Astrocyte of the hippocampus (primary cell): ENCODE measurements at regions not wholly inside any gene's neighbourhood (a gene's known extent, or its start where the extent isn't known, plus 50 kb on each side); places are given as distances from the start of the nearest gene placed in this dataset.
"Not testable (repeated sequence)": the region's sequence is repeated elsewhere in the genome, so short reads cannot be mapped to it uniquely, and the experiment has no call there.

Experiments
- DNase-seq: peaks from one replicate; pipeline ENCODE4 v3.0.0; 2011; ENCODE audit warnings: low read depth, low spot score

DNA sequence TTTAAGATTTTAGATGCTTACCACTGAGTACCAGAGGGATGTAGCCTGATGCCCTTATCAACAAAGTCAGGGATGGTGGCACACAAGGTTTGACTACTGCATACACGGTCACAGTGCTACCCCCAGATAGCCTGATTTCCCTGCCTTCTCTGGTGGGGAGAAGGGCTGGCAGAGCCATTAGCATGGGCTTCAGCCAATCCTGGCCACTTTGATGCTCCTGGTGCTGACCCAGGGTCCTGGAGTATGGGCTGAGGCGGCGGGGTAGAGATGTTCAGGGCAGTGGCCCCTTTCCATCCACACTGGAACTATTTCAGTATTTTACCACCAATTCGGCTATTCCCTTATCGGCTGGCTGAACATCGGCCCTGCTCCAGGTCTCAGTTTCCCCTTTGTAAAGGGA lies 83.2 kb downstream of the POTEB3 start:
- not testable (repeated sequence) for DNase-seq

GRCh38 chr15:21355944-21356343 lies 84.4 kb downstream of the POTEB3 start:
- not testable (repeated sequence) for DNase-seq

DNA sequence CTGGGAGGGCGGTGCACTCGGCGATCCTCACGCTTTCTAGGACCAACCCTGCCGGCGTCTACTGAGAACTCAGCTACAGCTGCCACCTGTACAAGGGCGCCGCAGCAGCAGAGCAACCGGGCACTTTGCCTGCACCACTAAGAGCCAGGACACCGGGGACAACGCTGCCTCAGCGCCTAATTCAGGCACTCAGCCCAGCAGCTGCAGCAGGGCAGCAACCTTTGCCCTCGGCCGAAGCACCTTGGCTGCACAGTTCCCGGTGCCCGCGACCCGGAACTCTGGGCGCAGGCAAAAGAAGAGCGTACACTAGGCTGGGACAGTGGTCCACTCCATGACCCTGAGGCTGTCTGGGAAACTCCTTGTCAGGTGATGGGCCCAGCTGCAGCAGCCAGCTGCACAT lies 85.7 kb downstream of the POTEB3 start:
- DNase-seq, result not testable (repeated sequence)

DNA sequence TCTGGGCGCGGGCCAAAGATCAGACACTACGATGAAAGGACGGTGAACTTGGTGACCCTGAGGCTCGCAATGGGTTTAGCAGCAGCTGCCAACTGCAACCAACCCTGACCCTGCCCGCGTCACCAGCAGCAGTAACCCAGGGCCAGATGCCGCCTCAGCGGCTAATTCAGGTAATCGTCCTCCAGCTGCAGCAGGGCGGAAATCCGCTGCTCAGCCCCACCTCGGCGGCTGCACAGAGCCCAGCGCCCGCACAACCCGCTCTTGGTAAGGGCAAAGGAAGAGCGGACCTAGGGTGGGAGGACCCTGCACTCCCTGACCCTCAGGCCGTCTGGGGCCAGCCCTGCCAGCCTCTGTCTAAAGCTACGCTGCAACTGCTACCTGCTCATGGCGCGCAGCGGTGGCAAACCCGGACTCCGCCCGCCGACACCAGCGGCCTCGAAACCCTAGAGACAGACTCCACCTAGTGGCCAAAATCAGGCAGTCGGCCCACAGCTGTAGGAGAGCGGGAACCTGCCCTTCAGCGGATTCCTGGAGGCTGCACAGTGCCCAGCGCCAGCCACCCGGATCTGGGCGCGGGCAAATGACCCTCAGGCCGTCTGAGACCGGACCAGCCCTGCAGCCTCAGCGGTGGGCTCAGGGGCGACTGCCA lies 87.5 kb downstream of the POTEB3 start:
- not testable (repeated sequence) for DNase-seq

DNA sequence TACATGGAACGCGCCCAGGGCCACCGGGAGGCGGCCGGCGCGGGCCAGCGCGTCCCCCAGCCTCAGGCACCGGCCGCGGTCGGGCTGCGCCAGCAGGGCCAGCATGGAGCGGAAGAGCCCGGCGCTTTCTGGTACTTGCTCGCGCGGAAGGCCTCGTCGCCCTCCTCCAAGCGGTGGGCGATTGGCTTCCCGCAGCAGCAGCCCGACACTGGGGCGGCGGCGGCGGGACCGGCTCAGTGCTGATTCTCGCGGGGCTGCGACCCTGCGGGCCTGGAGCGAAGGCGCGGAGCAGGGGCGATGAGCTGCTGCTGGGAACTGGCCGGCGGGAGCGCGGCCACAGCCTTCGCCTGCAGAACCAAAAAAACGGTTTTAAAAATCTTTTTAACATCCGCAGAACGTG lies 95.3 kb downstream of the POTEB3 start:
- DNase-seq, result peak; percentile 10

DNA sequence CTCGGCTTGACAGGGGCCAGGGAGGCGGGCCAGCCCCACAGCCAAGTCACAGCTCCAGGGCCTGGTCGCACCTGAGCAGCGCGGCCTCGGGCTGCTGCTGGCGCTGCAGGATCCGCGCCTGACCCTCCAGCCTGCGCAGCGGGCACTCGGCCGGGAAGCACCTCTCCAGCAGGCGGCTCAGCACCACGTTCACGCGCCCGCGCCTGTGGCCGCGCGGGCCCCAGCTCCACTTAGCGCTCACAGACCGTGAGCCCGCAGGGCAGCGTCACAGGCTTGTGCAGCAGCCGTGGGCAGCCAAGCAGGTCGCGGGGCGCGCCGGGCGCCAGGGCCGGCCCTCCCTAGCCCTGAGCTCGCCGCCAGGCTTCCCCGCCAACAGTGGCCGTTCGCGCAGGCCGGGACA lies 95.8 kb downstream of the POTEB3 start:
- not testable (repeated sequence) for DNase-seq

GRCh38 chr15:21337028-21337427 lies 103.3 kb downstream of the POTEB3 start:
- DNase-seq, result not testable (repeated sequence)

DNA sequence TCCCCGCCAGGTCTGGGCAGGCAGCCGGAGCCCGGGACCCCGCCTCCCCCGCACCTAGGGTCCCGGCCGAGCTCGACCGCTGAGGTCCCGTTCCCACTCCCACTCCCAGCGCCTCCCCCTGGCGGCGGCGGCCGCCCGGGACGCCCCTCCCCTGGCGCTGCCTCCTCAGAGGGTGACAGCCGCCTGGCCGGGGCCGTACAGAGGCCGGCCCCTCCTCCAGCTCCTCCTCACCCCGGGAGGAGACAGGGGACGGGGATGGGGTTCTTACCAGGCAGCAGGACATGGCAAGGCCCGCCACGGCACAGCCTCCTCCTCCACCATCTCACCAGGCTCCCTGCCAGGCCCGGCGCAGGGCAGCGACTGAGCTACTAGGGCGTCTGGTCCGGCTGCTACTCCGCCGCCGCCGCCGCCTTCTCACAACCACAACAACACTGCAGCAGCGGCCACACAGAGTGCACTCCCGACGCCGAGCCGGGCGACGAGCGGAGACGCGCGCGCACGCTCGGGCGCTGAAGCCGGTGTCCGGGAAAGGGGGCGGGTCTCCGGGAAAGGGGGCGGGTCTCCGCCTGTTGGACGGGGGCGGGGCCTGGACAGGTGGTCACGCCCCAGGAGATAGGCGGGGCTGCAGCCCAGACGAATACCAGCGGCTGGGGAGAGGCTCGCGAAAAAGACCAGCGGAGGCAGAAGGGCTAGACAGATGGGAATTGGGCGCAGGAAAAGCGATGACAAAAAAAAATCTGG lies 115.4 kb downstream of the POTEB3 start:
- DNase-seq, result not testable (repeated sequence)

DNA sequence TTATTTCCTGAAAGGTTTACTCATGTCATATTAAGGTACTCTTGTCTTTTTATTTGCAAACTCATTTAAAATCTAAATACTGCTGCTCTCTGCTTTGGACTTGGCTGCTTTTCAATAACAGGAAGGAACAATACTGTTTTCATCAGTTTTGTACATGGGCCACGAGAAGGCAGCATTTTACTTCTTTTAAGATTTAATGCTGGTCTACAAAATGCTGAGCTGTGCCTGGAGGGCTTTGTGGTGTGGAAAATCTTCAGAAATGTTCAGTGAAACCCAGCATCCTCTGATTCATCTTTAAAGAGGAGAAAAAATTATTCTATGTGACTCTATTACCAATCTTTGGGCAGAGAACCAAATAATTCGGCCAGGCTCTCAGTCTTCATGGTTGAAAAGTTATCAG lies 155.9 kb downstream of the POTEB3 start:
- not testable (repeated sequence) for DNase-seq

GRCh38 chr15:21283210-21283609 lies 157.1 kb downstream of the POTEB3 start:
- not testable (repeated sequence) for DNase-seq

GRCh38 chr15:21280272-21280671 lies 160.0 kb downstream of the POTEB3 start:
- DNase-seq, result not testable (repeated sequence)

- not testable (repeated sequence) for DNase-seq
These were observed 167.9 kb downstream of the POTEB3 start for GRCh38 chr15:21272176-21272982.

DNA sequence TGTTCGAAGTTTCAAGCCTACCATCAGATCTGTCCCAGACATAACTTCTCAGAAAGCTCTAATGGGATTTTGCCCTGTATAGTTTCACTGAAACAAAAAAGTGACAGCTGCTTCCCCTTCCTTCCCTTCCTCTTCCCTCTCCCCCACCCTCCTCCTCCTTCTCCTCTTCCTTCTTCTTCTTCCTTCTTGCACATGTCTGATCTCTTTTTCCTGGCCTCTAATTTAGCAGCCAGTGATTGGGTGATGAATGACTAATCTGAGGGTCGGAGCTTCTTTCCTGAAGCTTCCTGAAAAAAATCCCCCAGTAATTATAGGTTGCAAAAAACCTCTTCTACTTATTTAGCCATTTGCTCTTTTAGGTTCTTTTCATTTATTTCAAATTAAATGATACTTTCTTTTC lies 168.7 kb downstream of the POTEB3 start:
- no peak for DNase-seq

- no peak for DNase-seq
These were observed 169.8 kb downstream of the POTEB3 start for GRCh38 chr15:21270474-21270873.

DNA sequence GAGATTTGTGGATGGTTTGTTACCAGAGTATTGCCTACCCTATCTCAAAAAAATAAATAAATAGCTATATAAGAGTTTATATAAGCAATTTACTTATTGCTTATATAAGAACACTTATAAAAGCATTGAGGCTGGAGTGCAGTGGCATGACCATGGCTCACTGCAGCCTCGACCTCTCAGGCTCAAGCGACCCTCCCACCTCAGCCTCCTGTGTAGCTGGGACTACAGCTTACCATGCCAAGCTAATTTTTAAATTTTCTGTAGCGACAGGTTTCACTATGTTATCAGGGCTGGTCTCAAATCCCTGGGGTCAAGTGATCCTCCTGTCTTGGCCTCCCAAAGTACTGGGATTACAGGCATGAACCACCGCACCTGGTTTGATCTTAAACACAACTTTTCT lies 170.6 kb downstream of the POTEB3 start:
- not testable (repeated sequence) for DNase-seq

DNA sequence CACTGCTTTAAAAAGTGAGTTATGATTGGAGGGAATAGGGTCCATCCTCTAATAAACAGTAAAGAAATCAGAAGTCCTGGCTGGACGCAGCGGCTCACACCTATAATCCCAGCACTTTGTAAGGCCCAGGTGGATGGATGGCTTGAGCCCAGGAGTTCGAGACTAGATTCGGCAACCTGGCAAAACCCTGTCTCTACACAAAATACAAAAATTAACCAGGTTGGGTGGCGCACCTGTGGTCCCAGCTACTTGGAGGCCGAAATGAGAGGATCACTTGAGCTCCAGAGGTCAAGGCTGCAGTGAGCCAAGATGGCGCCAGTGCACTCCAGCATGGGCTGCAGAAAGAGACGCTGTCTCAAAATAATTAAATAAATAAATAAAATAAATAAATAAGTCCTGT lies 171.2 kb downstream of the POTEB3 start:
- no peak for DNase-seq

DNA sequence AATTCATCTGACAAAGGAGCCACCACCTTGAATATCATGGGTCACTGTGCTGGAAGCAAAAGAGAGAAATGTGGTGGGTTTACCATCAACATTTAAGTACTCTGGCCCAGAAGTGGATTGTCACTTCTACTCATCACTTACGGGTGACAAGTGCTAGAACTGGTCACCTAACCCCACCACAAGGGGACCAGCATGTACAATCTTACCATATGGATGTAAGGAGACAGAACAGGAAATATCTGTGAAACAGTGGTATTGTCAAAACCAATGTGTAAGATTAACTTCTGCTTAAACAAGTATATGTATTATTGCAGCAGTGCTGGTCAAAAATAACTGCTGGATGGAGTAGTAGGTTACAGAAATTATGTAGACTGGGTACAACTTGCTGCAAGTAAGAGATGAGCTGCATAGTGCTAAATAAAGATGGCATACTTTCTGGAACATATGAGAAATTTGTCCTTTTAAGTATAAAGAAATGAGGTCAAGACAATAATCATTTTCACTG lies 171.8 kb downstream of the POTEB3 start:
- no peak for DNase-seq

GRCh38 chr15:21267671-21268395 lies 172.5 kb downstream of the POTEB3 start:
- DNase-seq, result no peak

DNA sequence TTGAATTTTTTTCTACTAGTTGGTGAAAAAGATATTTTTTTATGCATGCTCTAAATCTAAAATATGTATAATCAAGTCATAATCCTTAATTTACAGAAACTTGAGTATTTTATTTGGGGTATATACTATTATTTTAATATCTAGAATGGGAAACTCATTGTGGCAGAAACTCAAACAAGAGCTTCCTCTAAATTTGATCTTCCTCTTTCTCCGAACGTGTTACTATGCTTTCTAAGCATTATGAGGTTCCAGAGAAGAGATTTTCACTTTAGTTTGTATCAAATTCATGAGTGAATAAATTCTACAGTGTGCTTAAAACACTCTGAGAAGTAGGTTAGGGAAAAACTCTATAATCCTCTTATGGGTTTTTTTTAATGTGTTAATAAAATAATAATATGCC lies 173.1 kb downstream of the POTEB3 start:
- no peak for DNase-seq

DNA sequence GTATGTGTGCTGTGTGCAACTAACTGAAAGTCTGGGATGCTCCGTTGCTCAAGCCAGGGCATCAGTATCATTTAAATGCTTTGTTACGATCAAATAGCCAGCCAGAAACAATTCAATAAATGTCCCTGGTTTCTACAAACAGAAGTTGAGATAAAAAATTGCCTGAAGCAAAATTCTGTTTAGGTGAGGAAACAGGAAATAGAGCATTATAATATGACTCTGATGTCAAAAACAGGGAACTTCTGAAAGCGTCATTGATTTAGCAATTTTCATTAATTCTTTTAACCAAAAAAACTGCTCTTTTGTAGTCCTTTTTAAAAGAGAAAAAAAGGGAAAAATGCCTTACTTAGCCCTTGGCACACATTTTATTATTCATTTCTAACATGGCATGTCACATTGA lies 174.7 kb downstream of the POTEB3 start:
- DNase-seq, result not testable (repeated sequence)

DNA sequence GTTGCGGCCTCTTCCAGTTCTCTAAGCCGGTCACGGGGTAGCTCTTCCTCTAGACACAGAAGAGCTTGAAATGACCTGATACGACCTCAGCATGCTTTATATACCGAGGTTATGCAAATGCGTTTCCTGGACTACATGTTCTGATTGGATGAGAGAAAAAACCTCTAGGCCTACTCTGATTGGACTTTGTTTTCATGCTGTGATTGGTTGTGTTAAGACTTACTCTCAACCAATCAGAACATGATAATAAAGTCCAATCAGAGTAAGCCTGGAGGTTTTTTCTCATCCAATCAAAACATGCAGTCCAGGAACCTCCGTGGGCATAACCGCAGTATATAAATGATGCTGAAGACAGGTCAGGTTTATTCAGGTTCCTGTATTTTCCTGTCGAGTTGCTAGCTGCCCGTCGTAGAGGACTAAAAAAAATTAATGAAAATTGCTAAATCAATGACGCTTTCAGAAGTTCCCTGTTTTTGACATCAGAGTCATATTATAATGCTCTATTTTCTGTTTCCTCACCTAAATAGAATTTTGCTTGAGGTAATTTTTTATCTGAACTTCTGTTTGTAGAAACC lies 177.4 kb downstream of the POTEB3 start:
- no peak for DNase-seq
